ENCODE measurements at regions not wholly inside any gene's neighbourhood (a gene's known extent, or its start where the extent isn't known, plus 50 kb on each side); places are given as distances from the start of the nearest gene placed in this dataset.

DNA sequence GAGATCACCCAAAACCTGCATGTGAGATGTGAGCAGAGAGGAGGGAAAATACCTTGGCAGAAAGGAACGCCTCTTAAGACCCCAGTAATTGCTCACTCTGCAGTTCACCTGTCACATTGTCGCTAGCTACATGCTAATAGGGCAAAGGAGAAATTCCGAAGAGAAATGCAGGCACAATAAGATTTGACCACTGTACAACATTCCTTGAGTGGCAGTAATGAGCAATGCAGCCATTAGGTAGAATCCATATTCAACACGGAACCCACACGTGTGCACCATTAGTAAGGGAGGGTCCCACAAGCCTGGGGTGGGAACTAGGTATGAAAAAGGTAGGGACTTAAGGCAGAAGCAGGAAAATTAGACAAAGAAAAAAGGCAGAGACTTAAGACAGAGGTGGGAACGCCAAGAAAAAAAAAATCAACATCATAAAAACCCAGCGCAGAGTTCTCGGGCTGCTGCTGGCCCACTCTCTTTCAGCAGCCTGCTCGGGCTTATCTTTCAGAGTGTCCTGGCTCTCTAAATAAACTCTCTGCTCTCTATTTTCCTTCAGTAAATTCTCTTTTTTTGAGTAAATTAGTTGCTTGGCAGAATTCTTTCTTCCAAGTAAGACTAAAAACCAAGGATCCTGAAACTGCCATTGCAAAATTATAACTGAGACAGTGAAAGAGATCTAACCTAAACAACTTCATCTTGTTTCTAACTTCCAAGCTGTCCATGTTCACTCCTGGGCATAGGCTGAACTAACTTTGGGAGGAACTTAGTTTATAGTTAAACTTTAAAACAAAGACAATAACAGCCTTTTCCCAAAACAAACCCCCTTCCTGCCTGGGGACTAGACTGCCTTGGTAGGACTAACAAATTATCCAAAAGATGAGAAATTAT lies 116.5 kb downstream of the CD24 start:
- TF ChIP-seq, protein P1, sequence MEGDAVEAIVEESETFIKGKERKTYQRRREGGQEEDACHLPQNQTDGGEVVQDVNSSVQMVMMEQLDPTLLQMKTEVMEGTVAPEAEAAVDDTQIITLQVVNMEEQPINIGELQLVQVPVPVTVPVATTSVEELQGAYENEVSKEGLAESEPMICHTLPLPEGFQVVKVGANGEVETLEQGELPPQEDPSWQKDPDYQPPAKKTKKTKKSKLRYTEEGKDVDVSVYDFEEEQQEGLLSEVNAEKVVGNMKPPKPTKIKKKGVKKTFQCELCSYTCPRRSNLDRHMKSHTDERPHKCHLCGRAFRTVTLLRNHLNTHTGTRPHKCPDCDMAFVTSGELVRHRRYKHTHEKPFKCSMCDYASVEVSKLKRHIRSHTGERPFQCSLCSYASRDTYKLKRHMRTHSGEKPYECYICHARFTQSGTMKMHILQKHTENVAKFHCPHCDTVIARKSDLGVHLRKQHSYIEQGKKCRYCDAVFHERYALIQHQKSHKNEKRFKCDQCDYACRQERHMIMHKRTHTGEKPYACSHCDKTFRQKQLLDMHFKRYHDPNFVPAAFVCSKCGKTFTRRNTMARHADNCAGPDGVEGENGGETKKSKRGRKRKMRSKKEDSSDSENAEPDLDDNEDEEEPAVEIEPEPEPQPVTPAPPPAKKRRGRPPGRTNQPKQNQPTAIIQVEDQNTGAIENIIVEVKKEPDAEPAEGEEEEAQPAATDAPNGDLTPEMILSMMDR (IDR thresholded peaks at IDR 0.05): no peak
- no peak for TF ChIP-seq POLR2A (IDR thresholded peaks at IDR 0.05)

All from prostate gland (tissue), 2 donors.